Nephron progenitor cell (in vitro differentiated cells): ENCODE measurements at regions not wholly inside any gene's neighbourhood (a gene's known extent, or its start where the extent isn't known, plus 50 kb on each side); places are given as distances from the start of the nearest gene placed in this dataset.

Experiments
- DNase-seq: peaks from one replicate; pipeline ENCODE4 v3.0.0; 2021
- H3K27ac Mint-ChIP-seq: 2 replicates; pipeline ENCODE4 v1.8.0; 2021; ENCODE audit warnings: mild to moderate bottlenecking, moderate library complexity, mixed read lengths
- H3K27me3 Mint-ChIP-seq: 2 replicates; pipeline ENCODE4 v1.8.0; 2021; ENCODE audit warnings: mild to moderate bottlenecking, low read depth, mixed read lengths; ENCODE audit not compliant: poor library complexity
- H3K36me3 Mint-ChIP-seq: 2 replicates; pipeline ENCODE4 v1.8.0; 2021; ENCODE audit warnings: low read depth, mixed read lengths
- H3K4me1 Mint-ChIP-seq: 2 replicates; pipeline ENCODE4 v1.8.0; 2021; ENCODE audit warnings: mixed read lengths
- H3K4me3 Mint-ChIP-seq: 2 replicates; pipeline ENCODE4 v1.8.0; 2021; ENCODE audit warnings: mild to moderate bottlenecking, moderate library complexity, mixed read lengths
- H3K9me3 Mint-ChIP-seq: 2 replicates; pipeline ENCODE4 v1.8.0; 2021; ENCODE audit warnings: mild to moderate bottlenecking, moderate library complexity, mixed read lengths
- TF ChIP-seq, protein P1 (sequence below): fragments of 200-600 bp; sonication (generic); IDR thresholded peaks from 2 replicates; pipeline ENCODE4 v1.5.0; 2021; ENCODE audit warnings: antibody characterized with exemption

DNA sequence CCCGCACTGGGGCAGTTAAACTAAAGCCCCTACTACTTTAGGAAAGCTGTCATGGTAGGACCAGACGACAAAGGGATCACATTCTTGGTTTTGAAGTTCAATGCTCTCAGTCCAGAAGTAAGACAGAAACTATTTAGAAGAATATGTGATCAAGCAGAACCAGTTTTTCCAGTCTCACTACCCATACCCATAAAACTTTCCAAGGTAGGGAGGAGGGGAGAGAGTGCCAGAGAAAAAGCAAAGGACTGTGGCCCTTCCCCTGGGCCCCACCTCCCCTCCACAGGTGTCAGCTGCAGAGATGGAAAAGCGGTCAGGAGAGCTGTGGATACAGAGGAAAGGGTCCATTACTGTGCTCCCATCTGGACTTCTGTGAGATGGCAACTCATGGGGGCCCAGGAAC, 587.1 kb downstream of the SOX6 start:
- peaks cover 36% of the 10 kb centered on the region for H3K4me1 Mint-ChIP-seq
- peaks cover 5% of the 10 kb centered on the region for H3K27me3 Mint-ChIP-seq
- no peak overlapping the region for H3K27ac Mint-ChIP-seq
- TF ChIP-seq, protein P1, sequence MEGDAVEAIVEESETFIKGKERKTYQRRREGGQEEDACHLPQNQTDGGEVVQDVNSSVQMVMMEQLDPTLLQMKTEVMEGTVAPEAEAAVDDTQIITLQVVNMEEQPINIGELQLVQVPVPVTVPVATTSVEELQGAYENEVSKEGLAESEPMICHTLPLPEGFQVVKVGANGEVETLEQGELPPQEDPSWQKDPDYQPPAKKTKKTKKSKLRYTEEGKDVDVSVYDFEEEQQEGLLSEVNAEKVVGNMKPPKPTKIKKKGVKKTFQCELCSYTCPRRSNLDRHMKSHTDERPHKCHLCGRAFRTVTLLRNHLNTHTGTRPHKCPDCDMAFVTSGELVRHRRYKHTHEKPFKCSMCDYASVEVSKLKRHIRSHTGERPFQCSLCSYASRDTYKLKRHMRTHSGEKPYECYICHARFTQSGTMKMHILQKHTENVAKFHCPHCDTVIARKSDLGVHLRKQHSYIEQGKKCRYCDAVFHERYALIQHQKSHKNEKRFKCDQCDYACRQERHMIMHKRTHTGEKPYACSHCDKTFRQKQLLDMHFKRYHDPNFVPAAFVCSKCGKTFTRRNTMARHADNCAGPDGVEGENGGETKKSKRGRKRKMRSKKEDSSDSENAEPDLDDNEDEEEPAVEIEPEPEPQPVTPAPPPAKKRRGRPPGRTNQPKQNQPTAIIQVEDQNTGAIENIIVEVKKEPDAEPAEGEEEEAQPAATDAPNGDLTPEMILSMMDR: no peak
- DNase-seq: no peak
- peaks cover 13% of the 10 kb centered on the region for H3K36me3 Mint-ChIP-seq
- H3K4me3 Mint-ChIP-seq: no peak overlapping the region
- peaks cover 28% of the 10 kb centered on the region for H3K9me3 Mint-ChIP-seq

- peak; percentile 61 for DNase-seq
- peaks cover 5% of the 10 kb centered on the region for H3K27me3 Mint-ChIP-seq
- H3K27ac Mint-ChIP-seq: no peak overlapping the region
- peaks cover 10% of the 10 kb centered on the region for H3K36me3 Mint-ChIP-seq
- H3K9me3 Mint-ChIP-seq: peaks cover 12% of the 10 kb centered on the region
- TF ChIP-seq, protein P1: peak; percentile 55
- no peak overlapping the region for H3K4me3 Mint-ChIP-seq
- peaks cover 49% of the 10 kb centered on the region for H3K4me1 Mint-ChIP-seq
Observed at GRCh38 chr11:15770798-15771414, 585.4 kb downstream of the SOX6 start.

DNA sequence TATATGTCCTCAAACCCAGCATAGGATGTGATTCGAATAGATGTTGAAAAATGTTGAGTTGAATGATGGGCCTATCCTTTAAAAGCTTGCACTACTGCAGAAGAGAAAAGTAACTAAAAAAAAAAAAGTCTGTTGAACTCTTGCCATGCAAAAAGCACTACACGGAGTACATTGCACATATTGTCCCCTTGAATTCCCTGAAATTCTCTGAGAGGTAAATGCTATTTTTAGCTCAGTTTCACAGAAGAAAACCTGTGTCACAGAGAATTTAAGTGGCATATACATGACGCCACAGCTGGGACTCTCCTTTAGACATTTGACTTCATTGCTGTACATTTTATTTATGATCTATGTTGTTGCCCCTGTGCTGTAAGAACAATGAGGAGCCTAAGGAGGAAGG, 583.8 kb downstream of the SOX6 start:
- peaks cover 3% of the 10 kb centered on the region for H3K27me3 Mint-ChIP-seq
- TF ChIP-seq, protein P1: no peak
- H3K4me1 Mint-ChIP-seq: peaks cover 52% of the 10 kb centered on the region
- peak overlapping the region; percentile 31 for H3K4me3 Mint-ChIP-seq
- H3K9me3 Mint-ChIP-seq: no peaks in the 10 kb centered on the region
- H3K36me3 Mint-ChIP-seq: no peaks in the 10 kb centered on the region
- DNase-seq: no peak
- no peak overlapping the region for H3K27ac Mint-ChIP-seq

DNA sequence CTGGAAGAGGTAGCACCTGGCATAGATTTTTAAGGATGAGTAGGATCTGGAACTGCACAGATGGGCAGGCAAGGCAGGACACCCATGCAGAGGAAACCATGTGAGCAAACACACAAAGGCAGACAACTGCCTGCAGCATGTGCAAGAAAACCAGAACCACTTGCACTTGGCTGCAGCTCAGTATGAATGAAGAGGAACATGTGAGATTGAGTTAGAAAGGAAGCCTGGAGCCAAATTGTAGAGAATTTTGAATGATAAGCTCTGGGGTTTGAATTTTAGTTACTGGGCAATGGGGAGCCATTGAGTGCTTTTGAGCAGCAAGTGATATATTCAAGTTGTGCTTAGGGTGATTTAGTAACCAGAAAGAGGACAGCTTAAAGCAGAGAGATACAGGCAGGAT, 583.4 kb downstream of the SOX6 start:
- H3K27ac Mint-ChIP-seq: no peak overlapping the region
- DNase-seq: no peak
- H3K36me3 Mint-ChIP-seq: no peaks in the 10 kb centered on the region
- H3K27me3 Mint-ChIP-seq: peaks cover 3% of the 10 kb centered on the region
- TF ChIP-seq, protein P1: no peak
- no peaks in the 10 kb centered on the region for H3K9me3 Mint-ChIP-seq
- peak overlapping the region; percentile 31 for H3K4me3 Mint-ChIP-seq
- H3K4me1 Mint-ChIP-seq: peaks cover 52% of the 10 kb centered on the region

DNA sequence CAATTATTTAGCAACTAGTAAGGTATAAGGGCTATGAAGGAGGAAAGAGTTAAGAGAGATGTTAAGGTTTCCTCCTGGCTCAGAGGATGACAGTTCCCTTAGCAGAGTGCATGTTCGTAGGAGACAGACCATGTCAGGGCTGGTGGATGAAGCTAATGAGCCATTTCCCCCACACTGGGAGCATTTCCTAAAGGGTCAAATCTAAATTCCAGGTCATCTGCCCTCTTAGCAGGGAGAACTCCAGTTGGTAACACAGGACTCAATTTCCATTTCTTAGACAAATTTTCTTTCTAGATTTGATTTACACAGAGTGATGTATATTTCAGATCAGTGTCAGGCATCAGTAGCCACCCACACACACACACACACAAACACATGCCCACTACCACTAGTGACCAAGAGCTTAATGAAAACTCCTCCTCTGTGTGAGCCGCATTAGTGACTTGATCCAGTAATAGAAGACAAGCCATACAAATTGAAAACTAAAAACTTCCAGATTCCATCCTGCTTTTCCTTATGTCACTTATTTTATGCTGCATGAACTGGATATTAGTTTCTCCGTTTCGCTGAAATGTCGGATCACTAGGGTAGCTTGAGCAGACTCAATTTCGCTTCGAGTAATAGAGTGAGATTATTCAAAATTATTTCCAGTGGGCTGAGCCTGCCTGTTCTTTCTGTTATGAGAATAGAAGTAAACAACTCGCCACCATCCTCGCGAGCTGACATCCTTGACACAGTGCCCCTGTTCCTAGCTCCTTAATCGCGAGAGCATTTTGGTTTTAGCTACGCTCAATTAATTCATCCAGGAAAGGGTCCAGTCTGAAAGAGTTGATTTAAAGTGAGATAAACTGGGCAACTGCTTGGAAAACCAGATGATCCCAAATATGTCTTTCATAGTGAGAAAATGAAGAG, 582.6 kb downstream of the SOX6 start:
- H3K36me3 Mint-ChIP-seq: no peaks in the 10 kb centered on the region
- no peak for DNase-seq
- H3K27me3 Mint-ChIP-seq: peaks cover 3% of the 10 kb centered on the region
- TF ChIP-seq, protein P1: no peak
- H3K9me3 Mint-ChIP-seq: no peaks in the 10 kb centered on the region
- H3K4me1 Mint-ChIP-seq: peaks cover 52% of the 10 kb centered on the region
- peak overlapping the region; percentile 41 for H3K4me3 Mint-ChIP-seq
- peak overlapping the region; percentile 83 for H3K27ac Mint-ChIP-seq
